K562 (cell line): ENCODE measurements at regions not wholly inside any gene's neighbourhood (a gene's known extent, or its start where the extent isn't known, plus 50 kb on each side); places are given as distances from the start of the nearest gene placed in this dataset.

Experiments used
- ARID4B ChIP-seq: sonication (generic); formaldehyde crosslinking; IDR thresholded peaks from 2 replicates; pipeline ENCODE4 v1.8.0; 2022; ENCODE audit warnings: mild to moderate bottlenecking, missing genetic modification reagents
- ATF7 ChIP-seq: fragments of 450-650 bp; IDR thresholded peaks from 2 replicates; pipeline ENCODE4 v1.7.1; 2014; ENCODE audit warnings: mild to moderate bottlenecking, moderate library complexity
- E4F1 ChIP-seq: fragments of 250-450 bp; sonication (Bioruptor Pico); IDR thresholded peaks from 2 replicates; pipeline ENCODE4 v1.5.0; 2021; ENCODE audit warnings: mild to moderate bottlenecking, borderline replicate concordance
- ELF4 ChIP-seq: fragments of 450-650 bp; formaldehyde crosslinking; IDR thresholded peaks from 2 replicates; pipeline ENCODE4 v1.4.0; 2022; ENCODE audit warnings: missing genetic modification characterization
- ESRRA ChIP-seq: fragments of 450-650 bp; IDR thresholded peaks from 2 replicates; pipeline ENCODE4 v1.6.1; 2014; ENCODE audit warnings: low read depth, mild to moderate bottlenecking, moderate library complexity, borderline replicate concordance
- GATA2 ChIP-seq: sonication (generic); formaldehyde crosslinking; IDR thresholded peaks from 2 replicates; pipeline ENCODE4 v1.4.0; 2020; ENCODE audit warnings: mild to moderate bottlenecking, missing genetic modification reagents
- HMGXB4 ChIP-seq: sonication (generic); formaldehyde crosslinking; IDR thresholded peaks from 2 replicates; pipeline ENCODE4 v1.8.1; 2023; ENCODE audit warnings: mild to moderate bottlenecking, missing genetic modification reagents
- KDM4B ChIP-seq, 2 experiments: fragments of 450-650 bp in 1 of 2; sonication (generic) in 1 of 2; IDR thresholded peaks; 2 replicates each; pipeline ENCODE4 v1.6.1; 2016 to 2017; ENCODE audit warnings: borderline replicate concordance in 2 of 2, antibody characterized with exemption in 1 of 2, low read depth in 1 of 2, mild to moderate bottlenecking in 1 of 2
- MAX ChIP-seq: sonication (generic); formaldehyde crosslinking; IDR thresholded peaks from 2 replicates; pipeline ENCODE4 v1.9.0; 2022; ENCODE audit warnings: mild to moderate bottlenecking, missing genetic modification reagents
- POLR2AphosphoS5 ChIP-seq: IDR thresholded peaks from 2 replicates; pipeline ENCODE4 v1.6.1; 2011; ENCODE audit warnings: mild to moderate bottlenecking, low read depth, low read length, moderate library complexity; ENCODE audit not compliant: control insufficient read depth, insufficient read depth
- SPI1 ChIP-seq: IDR thresholded peaks from 2 replicates; pipeline ENCODE4 v1.6.1; 2011; ENCODE audit warnings: low read depth, low read length, control low read depth, borderline replicate concordance
- ZFP36 ChIP-seq: fragments of 150-350 bp; IDR thresholded peaks from 2 replicates; pipeline ENCODE4 v1.6.1; 2018; ENCODE audit warnings: low read length, low read depth; ENCODE audit not compliant: partially characterized antibody
- ZNF639 ChIP-seq, 2 experiments: fragments of 200-800 bp in 1 of 2; sonication (Bioruptor generic) in 1 of 2; sonication (generic) in 1 of 2; formaldehyde crosslinking in 1 of 2; IDR thresholded peaks in 1 of 2; conservative IDR thresholded peaks in 1 of 2; 2 replicates each; pipeline versions ENCODE4 v1.5.0 to v1.6.1; 2016 to 2020; ENCODE audit warnings: missing compliant biosample characterization in 1 of 2, missing genetic modification characterization in 1 of 2, missing genetic modification reagents in 1 of 2

GRCh38 chr2:160751021-160751420 lies 257.4 kb upstream of the RBMS1 start:
- TF ChIP-seq POLR2AphosphoS5, result no peak
- no peak for TF ChIP-seq GATA2
- no peak for TF ChIP-seq ATF7
- TF ChIP-seq MAX (CRISPR knock-in tag), result no peak
- TF ChIP-seq KDM4B (IDR thresholded peaks at IDR 0.05; ENCODE audit: borderline replicate concordance in 2 of 2, low read depth in 1 of 2), result no peak
- no peak for TF ChIP-seq E4F1 (CRISPR knock-in tag)
- TF ChIP-seq ELF4 (CRISPR knock-in tag), result no peak
- TF ChIP-seq SPI1, result no peak
- no peak for TF ChIP-seq ARID4B (CRISPR knock-in tag)
- no peak for TF ChIP-seq HMGXB4
- TF ChIP-seq ZFP36, result no peak
- no peak for TF ChIP-seq ESRRA
- no peak for TF ChIP-seq ZNF639 (CRISPR knock-in tag; conservative IDR thresholded peaks at IDR 0.05 in 1 of 2, IDR thresholded peaks at IDR 0.05 in 1 of 2)
